HG03097 (cell line): ENCODE measurements at regions not wholly inside any gene's neighbourhood (a gene's known extent, or its start where the extent isn't known, plus 50 kb on each side); places are given as distances from the start of the nearest gene placed in this dataset.
A peak's percentile ranks its signal among the peaks of the same experiment; 100 is the strongest.

Source experiments
- ATAC-seq: cut with Tn5 transposase; IDR thresholded peaks from one replicate; pipeline ENCODE4 v1.9.1; 2021; ENCODE audit not compliant: unreplicated experiment, low FRiP score

DNA sequence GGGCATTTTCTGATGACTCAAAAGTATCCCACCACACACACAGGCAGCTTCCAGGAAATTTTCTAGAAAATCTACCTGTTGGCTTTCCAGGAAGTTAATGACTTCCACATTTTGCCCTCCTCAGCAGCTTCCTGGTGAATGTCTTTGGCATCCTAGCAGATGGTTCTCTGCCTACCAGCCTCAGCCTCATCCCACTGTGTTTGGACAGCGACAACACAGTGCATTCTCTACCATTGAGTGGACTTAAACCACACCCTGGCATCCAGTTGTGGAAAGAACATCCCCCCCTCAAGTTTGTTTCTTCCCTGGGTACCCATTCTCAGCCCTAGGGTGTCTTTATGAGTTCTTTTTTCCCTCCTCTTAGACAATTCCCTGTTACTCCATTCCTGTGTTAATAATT lies 50.8 kb upstream of the GADL1 start:
- no peak for ATAC-seq

DNA sequence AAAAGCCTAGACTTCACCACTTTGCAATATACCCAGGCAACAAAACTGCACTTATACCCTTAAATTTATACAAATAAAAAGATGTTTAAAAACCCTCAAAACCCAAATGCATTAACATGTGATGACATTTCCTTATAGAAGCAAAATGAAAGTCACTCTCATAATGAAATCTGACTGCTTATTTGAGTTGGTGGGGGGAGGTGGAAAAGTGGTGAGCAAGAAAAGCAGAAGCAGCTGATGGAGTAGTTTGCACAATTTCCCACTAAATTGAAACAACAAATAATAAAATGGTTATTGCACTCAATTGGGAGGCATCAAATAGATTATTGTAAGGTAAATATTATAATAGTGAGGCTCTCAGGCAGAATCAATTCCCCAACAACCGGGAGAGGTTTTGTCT lies 54.0 kb upstream of the GADL1 start:
- no peak for ATAC-seq

DNA sequence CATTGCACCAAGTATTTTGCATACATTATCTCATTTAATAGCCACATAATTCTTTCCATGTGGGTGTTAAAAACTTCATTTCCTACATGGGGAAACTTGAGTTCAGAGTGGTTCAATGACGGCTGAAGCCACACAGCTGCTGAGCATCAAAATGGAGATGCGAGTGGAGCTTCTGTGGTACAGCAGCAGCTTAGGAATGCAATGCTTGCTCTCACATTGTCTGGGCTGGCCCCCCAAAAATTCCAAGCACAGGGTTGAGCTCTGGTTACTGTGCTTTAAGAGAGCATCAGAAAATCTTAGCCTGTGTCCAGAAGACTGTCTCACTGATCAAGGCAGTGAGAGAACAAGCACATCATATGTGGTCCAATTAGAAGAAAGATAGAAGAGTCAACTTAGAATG lies 57.4 kb upstream of the GADL1 start:
- no peak for ATAC-seq

DNA sequence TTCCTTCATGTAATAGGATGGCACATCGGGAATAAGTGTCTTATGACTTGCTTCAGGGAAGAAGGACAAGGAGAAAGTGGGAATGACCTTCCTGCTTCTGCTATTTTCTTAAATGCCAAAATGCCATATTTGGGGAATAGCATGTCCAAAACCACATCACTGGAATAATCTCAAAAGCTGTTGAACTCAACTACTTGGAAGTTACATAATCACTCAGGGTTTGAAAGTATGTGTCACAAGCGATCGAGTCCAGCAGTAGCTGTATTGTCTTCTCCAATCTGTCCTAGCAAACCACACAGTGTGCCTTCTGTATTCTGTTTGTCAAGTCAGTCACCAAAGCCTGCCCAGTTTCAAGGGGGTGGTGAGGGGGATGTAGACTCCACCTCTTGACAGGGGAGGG lies 58.3 kb upstream of the GADL1 start:
- no peak for ATAC-seq

DNA sequence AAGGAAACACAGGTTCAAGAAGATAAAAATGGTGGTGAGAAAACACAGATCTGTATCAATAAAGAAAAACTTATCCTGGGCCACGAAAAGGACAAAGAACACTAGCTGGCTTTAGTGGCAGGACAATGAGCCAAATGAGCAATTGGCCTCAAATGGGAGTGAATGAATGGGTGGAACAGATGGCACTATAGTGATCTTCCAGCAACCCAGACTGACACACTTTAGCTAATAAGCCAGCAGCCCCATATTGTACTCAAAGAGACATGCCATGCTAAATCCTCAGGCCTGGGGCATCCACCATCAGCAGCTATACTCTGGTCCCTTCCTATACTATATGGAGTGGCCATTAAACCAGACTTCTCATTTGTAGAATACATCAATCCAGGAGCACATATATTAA lies 60.0 kb upstream of the GADL1 start:
- ATAC-seq = no peak

DNA sequence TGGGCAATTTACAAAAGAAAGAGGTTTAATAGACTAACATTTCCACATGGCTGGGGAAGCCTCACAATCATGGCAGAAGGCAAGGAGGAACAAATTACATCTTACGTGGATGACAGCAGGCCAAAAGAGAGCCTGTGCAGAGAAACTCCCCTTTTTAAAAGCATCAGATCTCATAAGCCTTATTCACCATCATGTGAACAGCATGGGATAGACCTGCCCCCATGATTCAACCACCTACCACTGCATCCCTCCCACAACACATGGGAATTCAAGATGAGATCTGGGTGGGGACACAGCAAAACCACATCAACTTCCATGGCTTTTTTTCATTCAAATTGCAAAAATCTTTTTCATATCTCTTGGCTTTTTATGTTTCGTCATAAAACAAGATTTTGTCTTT lies 67.6 kb upstream of the GADL1 start:
- no peak for ATAC-seq

DNA sequence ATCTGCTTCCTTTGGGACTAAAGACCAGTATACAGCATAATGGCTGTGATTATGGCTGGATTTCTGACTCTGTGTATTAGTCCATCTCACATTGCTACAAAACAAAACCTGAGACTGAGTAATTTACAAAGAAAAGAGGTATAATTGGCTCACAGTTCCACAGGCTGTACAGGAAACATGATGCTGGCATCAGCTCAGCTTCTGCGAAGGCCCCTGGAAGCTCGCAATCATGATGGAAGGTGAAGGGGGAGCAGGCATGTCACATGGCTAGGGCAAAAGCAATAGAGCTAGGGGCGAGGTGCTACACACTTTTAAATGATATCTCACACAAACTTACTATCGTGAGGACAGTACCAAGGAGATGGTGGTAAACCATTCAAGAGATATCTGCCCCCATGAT lies 68.0 kb upstream of the GADL1 start:
- no peak for ATAC-seq

DNA sequence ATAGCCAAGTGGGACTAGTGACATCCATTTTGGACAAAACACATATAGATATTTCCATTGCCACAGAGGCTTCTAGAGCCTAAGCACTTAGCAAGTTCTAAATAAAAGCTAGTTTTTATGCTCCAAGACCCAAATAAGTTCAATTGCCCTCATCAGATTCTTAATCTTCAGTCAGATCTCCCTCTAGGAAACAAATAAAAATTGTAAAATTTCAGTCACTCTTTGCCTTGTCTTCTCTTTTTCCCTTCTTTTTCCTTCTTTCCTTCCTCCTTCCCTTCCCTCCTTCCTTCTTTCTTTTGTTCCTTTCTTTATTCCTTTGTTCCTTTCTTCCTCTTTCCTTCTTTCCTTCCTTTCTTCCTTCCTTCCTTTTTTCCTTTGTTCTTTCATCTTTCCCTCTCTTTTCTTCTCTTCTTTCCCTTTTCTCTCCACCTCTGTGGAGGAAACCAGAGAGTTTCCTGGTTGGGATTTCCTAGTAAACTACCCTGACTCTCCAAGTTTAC lies 68.8 kb upstream of the GADL1 start:
- ATAC-seq = no peak

DNA sequence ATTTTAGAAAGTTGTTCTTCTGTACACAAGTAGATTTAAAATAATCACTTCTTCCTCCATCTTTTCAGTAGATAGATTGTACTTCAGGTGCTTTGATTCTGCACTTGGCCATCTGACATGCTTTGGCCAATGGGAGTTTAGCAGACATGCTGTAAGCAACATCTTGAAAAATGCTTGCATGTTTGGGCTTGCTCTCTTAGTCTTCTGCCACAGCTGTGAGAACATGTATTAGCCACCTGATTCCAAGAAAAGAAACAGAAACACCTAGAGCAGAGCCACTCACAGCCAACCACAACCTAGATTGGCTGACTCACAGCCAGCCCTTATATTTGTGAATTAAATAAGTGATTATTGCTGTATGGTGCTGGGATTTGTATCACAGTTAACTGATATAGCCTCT lies 70.2 kb upstream of the GADL1 start:
- peak; percentile 92 for ATAC-seq

DNA sequence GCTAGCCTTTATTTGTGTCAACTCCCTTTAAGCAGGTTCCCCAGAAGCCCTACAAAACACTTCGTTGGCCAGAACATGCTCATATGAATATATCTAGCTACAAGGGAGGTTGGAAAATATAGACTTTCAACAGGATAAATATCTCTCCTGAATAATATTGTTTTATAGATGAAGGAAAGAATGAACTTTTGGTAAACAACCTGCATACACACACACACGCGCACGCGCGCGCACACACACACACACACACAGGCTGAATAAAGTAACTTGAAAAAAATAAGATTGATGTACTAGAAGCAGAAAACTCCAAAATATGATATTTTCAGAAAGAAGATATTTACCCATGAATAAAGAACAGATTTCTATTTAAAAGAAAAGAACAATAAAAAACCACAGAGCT lies 72.4 kb upstream of the GADL1 start:
- ATAC-seq = no peak

DNA sequence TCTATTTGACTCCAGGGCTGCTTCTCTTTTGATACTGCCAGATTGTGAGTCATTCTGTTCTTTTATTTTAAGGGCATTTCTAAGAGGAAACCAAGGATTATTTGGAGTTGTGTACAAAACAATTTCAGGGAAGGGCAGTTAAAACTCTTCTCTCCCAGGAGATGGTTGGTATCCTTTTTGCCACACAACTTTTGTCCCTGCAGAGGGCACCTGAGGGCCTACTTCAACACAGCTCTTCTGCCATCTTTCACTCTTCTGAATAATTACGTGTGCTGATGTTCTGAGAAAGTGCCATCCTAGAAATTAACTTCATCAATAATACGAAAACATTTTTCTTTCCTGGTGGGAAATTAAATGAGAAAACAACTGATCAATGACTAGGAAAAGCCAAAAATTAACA lies 75.7 kb upstream of the GADL1 start:
- no peak for ATAC-seq

DNA sequence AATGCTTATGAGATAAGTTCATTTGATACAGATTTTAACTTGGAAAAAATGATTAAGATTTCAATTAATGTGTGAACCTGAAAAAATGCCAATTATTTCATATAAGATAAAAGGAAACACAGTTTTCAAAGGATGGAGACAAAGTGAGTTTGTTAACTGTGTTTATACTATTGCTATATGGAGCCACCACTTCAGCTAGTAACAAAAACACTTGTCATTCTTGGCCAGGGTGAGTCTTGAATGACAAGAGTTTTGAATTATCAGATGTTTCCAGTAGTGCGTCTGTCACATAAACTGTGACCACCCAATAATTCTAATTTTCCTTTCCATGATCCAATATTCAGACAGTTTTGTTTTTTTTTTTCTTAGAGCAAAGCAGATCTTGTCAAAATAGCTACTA lies 78.0 kb upstream of the GADL1 start:
- no peak for ATAC-seq

DNA sequence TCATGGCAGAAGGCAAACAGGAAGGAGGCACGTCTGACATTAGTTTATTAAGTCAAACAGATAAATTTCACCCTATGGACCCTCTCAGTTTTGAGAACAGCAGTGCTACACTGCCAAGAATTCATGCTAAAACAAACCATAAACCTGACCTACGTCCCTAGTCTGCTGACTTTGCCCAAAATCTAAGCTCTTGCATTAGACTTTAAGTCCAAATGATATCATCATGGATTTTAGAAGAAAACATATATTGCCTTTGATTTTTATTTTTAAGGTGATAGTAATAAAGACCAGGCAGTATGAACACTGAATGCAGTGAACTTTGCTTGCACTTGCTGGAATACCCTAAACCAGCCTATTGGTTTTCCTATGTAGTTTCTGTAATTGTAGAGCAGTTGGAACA lies 79.6 kb upstream of the GADL1 start:
- ATAC-seq = no peak

DNA sequence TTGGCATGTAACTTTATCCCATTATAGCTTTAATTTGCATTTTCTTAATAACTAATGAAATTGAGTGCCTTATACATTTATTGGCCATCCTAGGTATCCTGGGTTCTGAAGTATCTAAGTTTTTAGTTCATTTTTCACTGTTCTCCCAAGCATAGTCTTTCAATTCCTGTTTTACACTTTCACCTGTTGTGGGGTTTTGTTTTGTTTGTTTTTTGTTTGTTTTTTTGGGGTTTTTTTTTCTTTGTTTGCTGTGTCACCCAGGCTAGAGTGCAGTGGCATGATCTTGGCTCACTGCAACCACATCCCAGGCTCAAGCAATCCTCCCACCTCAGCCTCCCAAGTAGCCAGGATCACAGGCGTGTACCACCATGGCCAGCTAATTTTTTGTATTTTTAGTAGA lies 83.1 kb upstream of the GADL1 start:
- no peak for ATAC-seq

DNA sequence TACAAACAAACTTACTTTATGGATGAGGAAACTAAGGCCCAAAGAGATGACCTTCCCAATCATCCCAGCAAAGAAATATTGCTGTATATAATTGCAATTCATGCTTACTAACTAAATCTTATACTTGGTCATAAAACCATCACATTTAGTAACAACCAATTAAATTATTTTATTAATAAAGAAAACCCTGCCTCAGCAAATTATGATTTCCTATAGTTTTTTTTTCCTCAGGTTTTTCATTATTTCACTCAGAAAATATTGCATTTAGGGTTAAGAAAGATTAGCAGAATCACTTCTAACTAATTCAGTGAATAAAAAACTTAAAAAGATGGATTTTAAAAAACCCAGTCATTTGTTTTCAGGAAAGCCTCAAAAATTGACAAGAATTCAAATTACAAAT lies 86.5 kb upstream of the GADL1 start:
- no peak for ATAC-seq

DNA sequence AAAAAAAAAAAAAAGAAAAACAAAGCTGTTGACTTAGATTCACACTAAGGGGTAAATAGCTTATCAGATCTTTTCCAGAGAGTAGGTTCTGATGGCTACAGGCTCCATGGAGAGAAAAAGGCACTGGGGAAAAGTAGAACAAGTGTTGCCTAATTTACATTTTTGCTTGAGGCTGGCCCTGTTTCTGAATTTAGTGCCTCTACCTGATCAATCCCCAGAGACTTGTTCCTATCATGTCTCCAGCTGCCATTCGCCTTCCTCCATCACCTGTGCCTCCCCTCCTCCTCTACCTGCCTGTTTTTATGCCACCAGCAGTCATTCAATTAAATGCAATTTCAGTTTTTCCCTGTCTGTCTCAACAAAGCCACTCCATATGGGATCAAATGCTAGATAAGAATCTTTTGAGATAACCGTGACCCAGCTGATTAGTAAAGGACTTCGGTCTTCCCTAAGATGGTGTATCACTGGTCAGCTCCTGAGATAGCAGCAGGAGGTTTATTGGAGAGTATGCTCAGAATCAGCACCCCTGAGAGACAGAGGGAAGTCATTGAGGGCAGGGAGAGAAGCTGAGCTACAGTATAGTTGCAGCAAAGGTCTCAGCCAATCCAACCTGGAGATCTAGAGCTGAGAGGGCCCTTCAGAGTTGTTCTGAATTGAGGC lies 88.1 kb upstream of the GADL1 start:
- ATAC-seq = no peak

DNA sequence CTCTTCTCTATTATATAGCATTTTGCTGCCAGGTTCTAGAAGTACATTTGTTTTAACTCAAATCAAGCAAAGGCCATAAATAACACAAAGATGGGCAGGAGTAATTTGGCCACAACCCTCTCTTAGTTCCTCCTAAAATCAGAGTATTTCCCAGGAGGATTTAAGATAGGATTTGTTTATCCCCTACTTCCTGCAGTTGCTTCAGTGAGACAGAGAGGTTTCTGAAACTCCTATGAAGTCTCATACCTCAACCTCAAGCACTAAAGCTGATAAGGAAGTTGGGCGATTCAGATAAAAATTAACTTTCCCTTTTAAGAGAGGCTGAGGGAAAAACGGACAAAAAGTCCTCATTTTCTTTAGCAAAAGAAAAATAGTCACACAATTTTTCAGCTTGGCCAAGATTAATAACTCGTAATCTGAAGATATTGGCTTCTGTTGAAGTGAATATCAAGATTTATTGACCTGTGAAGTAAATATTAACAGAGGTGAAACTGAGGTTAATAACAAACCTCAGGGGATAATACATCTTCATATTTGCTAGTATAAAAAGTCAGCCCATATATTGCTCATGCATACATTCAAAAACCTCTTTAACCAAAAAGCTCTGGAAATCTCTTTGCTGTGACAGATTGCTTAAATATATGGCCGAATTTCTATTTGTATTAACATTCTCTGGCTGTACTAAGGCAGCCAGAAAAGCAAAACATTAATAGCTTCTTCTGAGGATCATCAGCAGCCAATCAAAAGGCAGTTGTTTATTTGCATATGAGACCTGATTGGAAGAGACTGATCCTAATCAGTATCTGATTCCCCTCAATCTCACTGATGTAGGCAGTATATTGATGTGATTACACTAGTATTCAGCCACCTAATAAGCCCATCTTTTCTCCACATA lies 90.6 kb upstream of the GADL1 start:
- peak; percentile 72 for ATAC-seq

DNA sequence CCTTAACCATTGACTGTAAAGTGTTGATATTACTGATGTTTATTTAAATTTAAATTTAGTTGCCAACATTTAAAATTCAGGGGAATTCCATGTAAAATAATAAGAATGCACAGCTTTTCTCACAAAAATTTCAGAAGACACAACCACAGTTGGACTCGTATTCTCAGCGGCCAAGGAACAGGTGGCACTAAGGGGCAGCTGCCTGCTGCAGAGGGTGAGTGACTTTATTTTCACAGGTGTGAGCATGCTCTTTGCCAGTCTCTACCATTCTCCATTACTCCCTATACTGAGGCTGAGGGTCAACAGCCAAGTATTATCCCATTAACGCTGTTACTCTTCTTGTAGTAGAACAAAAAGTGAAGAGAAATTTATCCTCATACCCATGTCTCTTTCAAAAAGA lies 92.1 kb upstream of the GADL1 start:
- no peak for ATAC-seq

DNA sequence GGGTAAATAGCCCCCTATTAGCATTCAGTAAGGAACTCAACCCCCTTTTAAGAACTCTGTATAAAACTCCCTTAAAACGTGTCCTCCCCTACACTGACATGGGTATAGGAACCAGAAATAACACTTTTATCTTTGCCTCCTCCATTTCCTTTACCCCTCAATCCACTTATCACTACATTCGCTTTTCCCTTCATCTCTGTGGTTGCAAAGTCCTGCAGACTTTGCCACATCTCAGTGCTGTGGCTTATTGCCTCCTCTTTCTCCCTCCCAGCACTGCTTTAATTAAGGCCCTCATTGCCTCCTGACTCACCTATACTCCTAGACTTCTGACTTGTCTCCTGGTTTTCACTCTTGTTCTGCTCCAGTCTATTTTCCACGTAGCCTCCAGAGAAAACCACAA lies 94.3 kb upstream of the GADL1 start:
- no peak for ATAC-seq

DNA sequence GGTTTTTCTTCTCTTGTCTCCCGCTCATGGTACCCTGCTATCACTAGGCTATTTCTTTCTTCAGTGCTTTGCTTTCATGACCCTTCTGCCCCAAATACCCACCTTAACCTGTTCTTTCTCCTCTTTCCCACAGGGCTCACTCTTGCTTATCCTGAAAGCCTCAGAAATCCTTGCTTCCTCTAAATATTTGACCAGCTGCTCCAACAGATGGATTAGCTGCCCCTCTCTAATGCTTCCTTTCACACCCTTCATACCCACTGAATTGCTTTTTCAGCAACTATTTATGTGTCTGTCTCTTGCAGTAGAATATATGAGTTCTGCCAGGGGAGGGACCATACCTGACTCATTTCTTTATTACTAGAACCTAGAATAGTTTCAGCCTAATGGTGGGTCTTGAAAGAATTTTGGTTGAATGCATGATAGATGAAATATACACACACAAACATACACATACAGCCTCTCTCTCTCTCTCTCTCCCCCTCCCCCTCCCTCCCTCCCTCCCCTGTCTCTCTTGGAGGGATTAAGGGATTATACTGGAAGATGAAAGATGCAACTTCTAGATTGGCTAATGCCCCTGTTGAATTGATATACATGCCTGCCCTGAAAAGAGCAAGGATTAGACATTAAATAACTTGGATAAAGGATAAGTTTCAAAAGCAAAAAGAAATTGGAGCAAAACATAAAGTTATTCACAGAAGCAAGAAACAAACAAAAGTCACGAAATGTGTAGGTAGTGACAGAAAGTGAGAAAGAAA lies 95.0 kb upstream of the GADL1 start:
- no peak for ATAC-seq

DNA sequence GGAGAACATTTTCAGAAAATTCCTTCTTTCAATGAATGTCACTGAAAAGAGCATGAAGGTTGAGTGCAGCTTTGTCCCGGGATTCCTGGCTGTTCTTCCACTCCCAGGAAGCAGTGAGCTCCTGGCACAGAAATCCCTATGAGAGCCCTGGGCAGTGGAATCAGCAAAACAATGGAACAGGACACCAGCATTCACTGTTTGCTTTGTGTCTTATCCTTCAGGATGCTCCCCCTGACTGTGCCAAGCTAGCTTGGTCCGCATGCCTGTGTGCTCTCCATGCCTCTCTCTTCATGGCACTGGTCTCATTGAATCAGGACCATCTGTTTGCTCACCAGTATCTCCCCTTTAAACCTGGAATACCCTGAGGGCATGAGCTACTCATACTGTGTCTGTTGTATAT lies 102.0 kb upstream of the GADL1 start:
- no peak for ATAC-seq
